CD4-positive, alpha-beta T cell treated with Interleukin-10 for 1 hour (primary cell): ENCODE measurements at regions not wholly inside any gene's neighbourhood (a gene's known extent, or its start where the extent isn't known, plus 50 kb on each side); places are given as distances from the start of the nearest gene placed in this dataset.
"Not testable (repeated sequence)": the region's sequence is repeated elsewhere in the genome, so short reads cannot be mapped to it uniquely, and the experiment has no call there.

Source experiments
- DNase-seq: peaks from one replicate; pipeline ENCODE4 v3.0.0-alpha.2; 2020

- no peak for DNase-seq
Measured at GRCh38 chr16:86946981-86947380, 368.6 kb downstream of the FOXL1 start.

DNA sequence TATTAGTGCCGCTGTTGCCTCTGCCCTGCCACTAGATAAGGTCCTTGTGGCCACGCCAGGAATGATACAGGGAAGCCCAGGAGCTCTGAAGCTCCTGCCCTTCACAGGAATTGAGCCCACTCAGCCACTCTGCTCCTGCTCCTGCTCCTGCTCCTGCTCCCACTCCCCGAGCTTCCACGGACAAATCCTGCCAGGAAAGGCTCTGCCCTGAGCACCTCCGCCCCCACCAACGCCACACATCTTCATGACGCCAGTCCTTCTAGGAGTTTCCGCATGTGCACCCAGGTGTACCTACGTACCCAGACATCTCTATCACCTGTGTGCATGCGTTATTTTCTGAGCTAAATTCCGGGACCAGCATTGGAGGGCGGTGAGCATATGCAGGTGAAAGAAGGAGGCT lies 369.1 kb downstream of the C16orf95 start:
- no peak for DNase-seq

- no peak for DNase-seq
Measured at GRCh38 chr16:86949116-86949515, 368.1 kb downstream of the C16orf95 start.

GRCh38 chr16:86949630-86950029 lies 367.6 kb downstream of the C16orf95 start:
- no peak for DNase-seq

DNA sequence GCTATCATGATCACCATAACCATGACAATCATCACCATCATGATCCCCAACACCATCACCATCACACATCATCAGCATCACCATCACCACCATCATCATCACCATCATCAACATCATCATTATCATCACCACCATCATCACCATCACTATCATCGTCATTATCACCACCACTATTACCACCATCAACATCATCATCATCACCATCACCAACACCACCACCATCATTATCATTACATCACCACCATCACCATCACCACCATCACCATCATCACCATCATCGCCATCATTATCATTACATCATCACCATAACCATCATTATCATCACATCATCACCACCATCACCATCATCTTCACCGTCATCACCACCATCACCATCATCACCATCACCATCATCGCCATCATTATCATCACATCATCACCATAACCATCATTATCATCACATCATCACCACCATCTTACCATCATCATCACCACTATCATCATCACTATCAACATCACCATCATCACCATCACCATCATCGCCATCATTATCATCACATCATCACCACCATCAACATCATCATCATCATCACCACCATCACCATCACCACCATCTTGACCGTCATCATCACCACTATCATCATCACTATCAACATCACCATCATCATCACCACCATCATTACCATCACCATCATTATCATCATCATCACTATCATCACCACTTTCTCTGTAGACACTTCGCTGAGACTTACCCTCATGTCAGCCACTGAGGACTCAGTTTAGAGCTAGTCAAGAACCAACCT lies 366.0 kb downstream of the C16orf95 start:
- DNase-seq: no peak

GRCh38 chr16:86951831-86952598 lies 365.2 kb downstream of the C16orf95 start:
- DNase-seq: no peak

DNA sequence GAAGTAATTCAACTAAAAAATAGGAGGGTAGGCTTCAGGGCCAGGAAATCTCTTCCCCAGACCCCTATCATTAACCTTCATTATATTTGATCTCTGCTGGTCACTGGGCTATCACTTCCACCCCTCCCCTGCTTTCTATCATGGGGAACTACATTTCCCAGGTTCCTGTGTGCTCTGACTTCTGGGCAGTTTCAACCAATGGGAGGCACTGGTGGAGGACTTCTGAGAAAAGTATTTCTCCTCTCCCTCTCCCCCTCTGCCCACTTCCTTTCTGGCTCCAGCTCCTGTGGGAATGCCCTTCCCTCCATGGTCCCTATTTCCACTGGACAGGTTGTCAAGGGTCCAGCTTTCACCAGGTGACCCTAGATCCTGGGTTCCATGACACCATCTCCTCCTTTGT lies 364.4 kb downstream of the C16orf95 start:
- DNase-seq: no peak

DNA sequence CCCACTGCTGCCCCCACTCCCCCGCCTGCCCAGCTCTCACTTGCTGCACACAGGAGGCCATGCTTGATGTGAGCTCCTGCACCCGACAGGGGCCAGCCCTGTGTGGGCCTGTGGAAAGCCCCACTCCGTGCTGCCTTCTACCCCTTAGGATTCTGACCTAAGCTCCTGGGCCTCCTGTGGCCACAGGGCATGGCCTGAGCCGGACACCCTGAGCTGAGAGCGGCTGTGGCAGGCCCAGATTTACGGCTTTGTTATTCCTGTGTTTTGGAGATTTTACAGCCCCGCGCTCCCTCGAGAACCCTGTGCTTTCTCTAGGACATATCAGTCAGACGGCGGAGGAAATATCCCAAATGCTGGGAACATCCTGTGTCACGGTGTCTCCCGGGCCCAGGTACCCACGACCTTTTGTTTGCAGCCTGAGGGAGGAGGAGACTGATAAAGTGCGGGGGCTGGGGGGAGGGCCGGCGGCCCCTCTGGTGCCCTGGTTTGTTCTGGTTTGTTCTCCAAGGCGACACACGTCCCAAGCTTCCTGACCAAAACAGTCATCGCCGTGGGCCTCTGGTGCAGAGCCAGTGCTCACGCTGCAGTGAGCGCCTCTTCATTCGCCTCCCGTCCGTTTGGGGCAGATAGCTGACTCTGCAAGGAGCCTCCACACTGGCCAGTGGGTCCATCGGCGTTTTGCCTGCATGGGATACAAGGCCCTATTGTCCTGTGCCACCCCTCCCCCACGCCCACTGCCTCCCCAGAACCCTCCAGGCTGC lies 363.4 kb downstream of the C16orf95 start:
- no peak for DNase-seq

DNA sequence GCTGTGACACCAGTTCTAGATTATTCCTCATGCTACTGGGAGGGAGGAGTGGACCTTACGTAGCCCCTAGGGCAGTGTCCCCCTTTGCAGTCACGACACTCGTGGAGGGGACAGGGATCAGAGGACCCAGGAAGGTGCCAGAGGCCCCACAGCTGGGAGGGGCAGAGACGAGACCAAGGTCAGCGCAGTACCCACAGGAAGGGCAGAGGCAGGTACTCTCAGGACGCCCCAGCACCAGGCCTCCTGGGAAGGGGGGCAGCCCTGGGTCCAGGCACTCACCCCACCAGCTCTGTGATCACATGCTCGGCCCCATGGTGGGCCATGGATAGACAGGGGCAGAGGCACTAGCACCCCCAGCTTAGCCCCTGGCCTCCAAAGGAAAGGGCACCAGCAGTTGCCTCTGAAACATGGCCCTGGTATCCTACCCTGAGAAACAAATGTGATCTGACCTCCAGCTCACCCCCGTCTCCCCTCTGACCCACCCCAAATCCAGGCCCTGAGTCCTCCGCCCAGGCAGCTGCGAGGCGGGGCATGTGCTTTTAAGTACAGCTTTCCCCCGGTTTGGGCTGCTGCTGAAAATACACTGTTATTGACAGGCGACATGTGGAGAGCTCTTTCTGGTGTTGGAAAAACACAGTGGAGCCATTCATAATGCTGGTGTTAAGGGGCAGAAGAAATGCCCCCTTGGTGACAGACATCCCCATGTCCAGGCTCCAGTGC lies 361.9 kb downstream of the C16orf95 start:
- DNase-seq: no peak

- no peak for DNase-seq
Measured at GRCh38 chr16:86956437-86956836, 360.8 kb downstream of the C16orf95 start.

- DNase-seq: not testable (repeated sequence)
Measured at GRCh38 chr16:86957662-86958198, 359.5 kb downstream of the C16orf95 start.

- no peak for DNase-seq
Measured at GRCh38 chr16:86958423-86958822, 358.8 kb downstream of the C16orf95 start.

- DNase-seq: no peak
Measured at GRCh38 chr16:86959091-86959651, 358.0 kb downstream of the C16orf95 start.

- no peak for DNase-seq
Measured at GRCh38 chr16:86959729-86960128, 357.5 kb downstream of the C16orf95 start.

DNA sequence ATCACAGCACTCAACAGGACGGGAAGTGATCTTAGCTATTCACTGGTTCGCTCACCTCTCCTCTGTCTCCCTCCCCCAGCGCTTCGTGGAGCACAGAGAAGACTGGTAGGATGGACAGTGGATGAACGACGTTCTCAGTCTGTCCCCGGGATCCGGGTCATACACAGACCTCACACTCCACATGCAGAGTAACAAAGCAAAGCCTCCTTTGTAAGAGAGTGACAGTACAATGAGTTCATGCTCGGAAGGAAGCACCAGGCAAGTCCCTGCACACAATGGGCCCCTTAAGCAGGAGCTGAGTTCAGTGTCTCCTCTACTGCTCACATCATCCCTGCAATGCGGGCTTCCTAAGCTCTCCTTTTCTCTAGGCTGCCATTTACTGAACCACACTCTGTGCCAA lies 356.9 kb downstream of the C16orf95 start:
- DNase-seq: no peak

- no peak for DNase-seq
Measured at GRCh38 chr16:86961171-86961601, 356.0 kb downstream of the C16orf95 start.

GRCh38 chr16:86962259-86962658 lies 354.9 kb downstream of the C16orf95 start:
- DNase-seq: no peak

DNA sequence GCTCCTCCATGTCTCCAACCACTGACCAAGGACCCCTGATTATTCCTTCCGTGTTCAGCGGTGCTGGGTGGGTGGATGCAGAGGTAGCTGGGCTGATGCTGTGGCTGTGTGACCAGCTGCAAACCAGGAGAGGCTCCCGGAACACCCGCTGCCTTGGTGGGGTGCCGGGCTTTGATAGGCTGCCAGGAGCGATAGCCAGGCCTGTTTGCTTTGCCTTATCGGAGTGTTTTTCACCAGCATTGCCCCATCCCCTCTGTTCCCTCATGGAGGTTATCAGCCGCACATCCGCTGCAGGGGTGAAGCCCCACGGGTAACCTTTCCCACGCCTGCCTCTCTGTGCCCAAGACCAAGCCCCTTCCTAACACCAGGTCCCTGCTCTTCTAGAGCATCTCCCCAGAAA lies 354.3 kb downstream of the C16orf95 start:
- no peak for DNase-seq

GRCh38 chr16:86963600-86964575 lies 353.3 kb downstream of the C16orf95 start:
- DNase-seq: no peak

DNA sequence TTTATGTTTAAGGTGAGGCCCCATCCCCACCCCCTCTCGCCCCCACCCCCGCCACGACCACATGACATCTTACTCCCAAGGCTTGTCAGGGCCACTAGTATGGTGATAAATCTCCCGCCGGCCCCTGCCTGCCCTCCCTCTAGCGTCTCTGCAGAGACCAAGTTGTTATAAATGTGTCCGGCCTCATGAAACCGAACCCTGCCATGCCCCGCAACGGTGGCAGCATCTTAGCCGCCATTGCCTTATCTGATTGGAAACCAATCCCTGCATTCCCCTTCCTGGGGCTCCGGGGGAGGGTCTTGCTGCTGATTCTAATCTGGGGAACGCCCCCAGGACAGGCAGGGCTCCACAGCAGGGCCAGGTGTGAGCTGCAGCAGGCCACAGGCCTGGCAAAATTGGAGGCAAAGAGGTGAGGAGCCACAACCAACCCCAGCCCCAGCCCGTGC lies 352.4 kb downstream of the C16orf95 start:
- no peak for DNase-seq

DNA sequence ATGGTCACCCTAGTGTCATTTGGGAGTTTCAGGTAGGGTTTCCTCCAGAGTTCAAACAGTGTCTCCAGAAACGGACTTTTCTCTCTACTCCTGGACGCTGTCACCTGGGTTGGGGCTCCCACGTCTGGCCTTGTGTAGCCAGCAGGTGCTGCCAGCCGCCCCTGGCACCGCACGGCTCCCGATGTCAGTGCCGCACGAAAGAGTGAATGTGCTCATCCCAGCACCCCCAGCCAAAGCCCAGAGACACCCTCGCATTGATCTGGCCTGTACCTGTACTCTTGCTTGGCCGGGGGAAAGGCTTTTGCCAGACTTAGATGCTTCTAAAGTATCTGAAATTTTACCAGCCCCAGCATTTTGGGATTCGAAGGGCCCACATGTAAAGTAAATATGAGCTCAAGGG lies 351.9 kb downstream of the C16orf95 start:
- no peak for DNase-seq
